ENCODE measurements at regions not wholly inside any gene's neighbourhood (a gene's known extent, or its start where the extent isn't known, plus 50 kb on each side); places are given as distances from the start of the nearest gene placed in this dataset.

DNA sequence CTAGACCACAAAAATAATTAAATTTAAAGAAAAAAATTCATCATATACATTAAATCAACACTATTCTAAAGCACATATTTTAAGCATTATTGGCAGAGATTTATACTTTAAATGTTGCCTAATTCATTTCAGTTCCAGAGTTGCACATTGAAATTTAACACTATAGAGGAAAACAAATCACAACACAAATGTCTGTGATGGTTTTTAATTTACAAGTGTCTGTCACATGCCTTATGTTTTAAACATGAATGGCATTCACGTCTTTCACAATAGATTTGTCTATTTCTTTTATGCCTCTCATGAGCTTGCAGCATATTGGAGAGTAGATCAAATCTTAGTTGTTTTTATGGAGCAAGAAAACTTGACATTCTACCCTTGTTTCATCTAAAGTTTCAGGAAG is 811.3 kb downstream of the NLGN4X start:
- TF ChIP-seq POLR2A (IDR thresholded peaks at IDR 0.05): no peak
- TF ChIP-seq POLR2AphosphoS5 (IDR thresholded peaks at IDR 0.05): no peak
